ENCODE measurements at regions not wholly inside any gene's neighbourhood (a gene's known extent, or its start where the extent isn't known, plus 50 kb on each side); places are given as distances from the start of the nearest gene placed in this dataset.

DNA sequence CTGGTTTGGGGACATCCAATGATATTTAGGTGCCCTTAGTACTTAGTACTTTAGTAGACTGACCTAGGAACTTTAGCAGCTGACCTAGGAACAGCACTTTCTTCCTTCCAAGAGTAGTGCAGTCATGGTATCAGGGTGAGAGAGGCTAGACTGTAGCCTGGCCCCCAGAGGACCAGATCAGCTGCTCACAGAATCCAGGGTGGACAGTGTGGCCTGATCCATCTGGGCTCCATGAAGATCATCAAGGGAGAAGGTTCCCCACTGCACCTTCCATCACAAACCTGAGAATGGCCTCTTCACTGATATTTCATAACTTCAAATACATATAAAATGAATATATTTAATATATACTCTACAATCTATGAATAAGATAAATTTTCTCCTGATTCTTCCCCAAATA, 59.0 kb upstream of the TLR3 start:
- TF ChIP-seq, protein P1, sequence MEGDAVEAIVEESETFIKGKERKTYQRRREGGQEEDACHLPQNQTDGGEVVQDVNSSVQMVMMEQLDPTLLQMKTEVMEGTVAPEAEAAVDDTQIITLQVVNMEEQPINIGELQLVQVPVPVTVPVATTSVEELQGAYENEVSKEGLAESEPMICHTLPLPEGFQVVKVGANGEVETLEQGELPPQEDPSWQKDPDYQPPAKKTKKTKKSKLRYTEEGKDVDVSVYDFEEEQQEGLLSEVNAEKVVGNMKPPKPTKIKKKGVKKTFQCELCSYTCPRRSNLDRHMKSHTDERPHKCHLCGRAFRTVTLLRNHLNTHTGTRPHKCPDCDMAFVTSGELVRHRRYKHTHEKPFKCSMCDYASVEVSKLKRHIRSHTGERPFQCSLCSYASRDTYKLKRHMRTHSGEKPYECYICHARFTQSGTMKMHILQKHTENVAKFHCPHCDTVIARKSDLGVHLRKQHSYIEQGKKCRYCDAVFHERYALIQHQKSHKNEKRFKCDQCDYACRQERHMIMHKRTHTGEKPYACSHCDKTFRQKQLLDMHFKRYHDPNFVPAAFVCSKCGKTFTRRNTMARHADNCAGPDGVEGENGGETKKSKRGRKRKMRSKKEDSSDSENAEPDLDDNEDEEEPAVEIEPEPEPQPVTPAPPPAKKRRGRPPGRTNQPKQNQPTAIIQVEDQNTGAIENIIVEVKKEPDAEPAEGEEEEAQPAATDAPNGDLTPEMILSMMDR (IDR thresholded peaks at IDR 0.05) = no peak
- no peaks in the 10 kb centered on the region for H3K27me3 ChIP-seq
- no peaks in the 10 kb centered on the region for H3K36me3 ChIP-seq
- no peak overlapping the region for H3K27ac ChIP-seq
- no peaks in the 10 kb centered on the region for H3K9me3 ChIP-seq
- no peak for ATAC-seq
- H3K4me3 ChIP-seq = no peak overlapping the region
- intact Hi-C loops (cut with DNase I) = loop anchor here in 5 of 10 donors (10.0 kb wide), 5 partner anchors 85 to 215 kb away; partner anchors contain the start of gene SORBS2 (in 1 of the 5)
- peaks cover 0 to 13% (median 3%) of the 10 kb centered on the region in 9 donors for H3K4me1 ChIP-seq
- no peak for DNase-seq

DNA sequence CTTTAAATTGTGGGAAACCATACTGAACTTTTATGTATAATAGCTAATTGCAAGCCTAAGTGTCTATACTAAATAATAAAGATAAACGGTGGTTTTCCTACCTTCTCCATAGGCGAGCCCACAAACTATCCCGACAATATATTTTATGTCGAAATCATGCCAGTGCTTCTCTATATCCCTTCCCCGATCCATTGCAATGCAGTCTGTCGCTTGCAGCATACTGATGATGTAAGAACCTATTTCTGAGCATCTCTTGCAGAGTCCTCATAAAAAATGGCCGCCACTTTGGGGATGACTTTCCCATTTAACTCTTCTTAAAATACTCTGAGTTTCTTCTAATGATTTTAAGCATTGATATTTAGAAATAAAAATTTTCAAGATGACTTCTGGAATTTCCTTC, 58.1 kb upstream of the TLR3 start:
- no peak for ATAC-seq
- 96% methylated on average over 7 of the region's 7 CpGs for WGBS, 2 donors

DNA sequence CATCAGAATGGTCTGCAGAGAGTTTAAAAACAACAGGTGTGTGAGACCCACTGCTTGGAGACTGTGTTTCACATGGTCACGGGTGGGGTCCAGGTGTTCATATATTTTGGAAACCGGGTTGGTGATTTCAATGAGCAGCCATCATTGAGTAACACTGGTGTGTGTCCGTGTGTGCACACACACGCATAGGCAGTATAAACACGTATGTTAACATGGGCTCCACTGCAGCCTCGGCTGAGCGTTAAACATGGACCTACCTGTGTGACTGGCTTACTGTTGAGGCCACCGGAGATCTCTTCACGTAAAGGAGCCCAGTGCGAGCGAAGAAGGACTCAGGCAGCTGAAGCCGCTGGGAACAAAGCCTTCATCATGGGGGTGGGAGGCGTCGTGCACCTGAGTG, 56.9 kb upstream of the TLR3 start:
- 96 to 97% methylated on average over 14 of the region's 14 CpGs for whole genome bisulfite sequencing, 2 donors
- TF ChIP-seq, protein P1 (IDR thresholded peaks at IDR 0.05) = no peak
- peak in 1 of 8 donors; percentile 21 for ATAC-seq
- Histone ChIP-seq H3K27me3 (no peaks in the 10 kb centered on the region), H3K4me3 (no peak overlapping the region), H3K4me1 (peaks cover 0 to 13% (median 5%) of the 10 kb centered on the region in 9 donors), H3K27ac (peak overlapping the region in 2 of 10 donors; percentile 3 to 15), H3K36me3 (no peaks in the 10 kb centered on the region), H3K9me3 (no peaks in the 10 kb centered on the region)
- intact Hi-C loops (cut with DNase I) = loop anchor here in 3 of 10 donors (10.0 kb wide), 5 partner anchors 87 to 217 kb away; partner anchors contain the start of gene SORBS2 (in 1 of the 3)
- DNase-seq = no peak

More for the DNA sequence above, 58.1 kb upstream of the TLR3 start:
- Histone ChIP-seq H3K36me3 (no peaks in the 10 kb centered on the region), H3K4me1 (peaks cover 0 to 13% (median 5%) of the 10 kb centered on the region in 9 donors), H3K4me3 (no peak overlapping the region), H3K27me3 (no peaks in the 10 kb centered on the region), H3K9me3 (no peaks in the 10 kb centered on the region), H3K27ac (no peak overlapping the region)
- intact Hi-C loops (cut with DNase I) = loop anchor here in 3 of 10 donors (10.0 kb wide), 5 partner anchors 86 to 216 kb away; partner anchors contain the start of gene SORBS2 (in 1 of the 3)
- DNase-seq = no peak
- TF ChIP-seq, protein P1 (IDR thresholded peaks at IDR 0.05) = no peak

DNA sequence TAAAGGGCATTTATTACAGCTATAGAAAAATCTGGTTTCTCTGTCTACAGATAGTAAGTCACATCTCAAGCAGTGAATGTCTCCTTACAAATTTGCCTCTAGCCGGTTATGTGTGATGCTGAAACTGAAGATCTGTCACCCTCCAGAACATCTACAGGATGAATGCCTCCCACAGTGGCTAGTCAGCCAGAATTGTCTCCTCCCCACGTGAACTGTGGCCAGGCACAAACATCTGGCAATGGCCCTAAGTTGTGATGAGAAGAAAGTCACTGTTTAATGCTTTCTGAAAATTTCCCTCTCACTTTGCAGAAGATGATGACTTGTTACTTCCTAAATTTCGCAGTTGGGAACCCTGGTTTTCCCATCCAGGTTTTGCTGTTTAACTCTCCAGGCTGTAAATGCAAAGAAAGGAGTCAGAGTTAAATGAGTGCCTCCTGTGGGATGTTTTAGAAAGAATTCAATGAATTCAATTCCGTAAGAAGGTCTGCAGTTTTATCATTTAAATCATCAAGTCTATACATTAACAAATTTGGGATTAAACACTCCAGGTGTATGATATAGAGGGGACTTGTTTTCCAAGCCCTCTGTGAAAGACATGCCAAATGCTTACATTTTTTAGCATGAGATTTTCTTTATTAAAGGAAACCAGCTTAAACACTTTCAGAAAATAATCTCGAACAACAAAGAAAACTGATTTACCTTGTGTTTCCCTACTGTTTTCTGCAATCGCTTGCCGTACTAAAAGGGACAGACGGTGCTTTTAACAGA, 55.4 kb upstream of the TLR3 start:
- Histone ChIP-seq H3K27ac (peak overlapping the region in 5 of 10 donors; percentile 13 to 82 (median 28)), H3K27me3 (no peaks in the 10 kb centered on the region), H3K9me3 (peaks cover 0 to 5% (median 0%) of the 10 kb centered on the region in 11 donors), H3K4me3 (no peak overlapping the region), H3K4me1 (peaks cover 0 to 13% (median 5%) of the 10 kb centered on the region in 9 donors), H3K36me3 (no peaks in the 10 kb centered on the region)
- intact Hi-C loops (cut with DNase I) = loop anchor here in 3 of 10 donors (10.0 kb wide), 5 partner anchors 89 to 219 kb away; partner anchors contain the start of gene SORBS2 (in 1 of the 3)
- ATAC-seq (no peak), DNase-seq (no peak)
- TF ChIP-seq, protein P1 (IDR thresholded peaks at IDR 0.05) = no peak
- WGBS, 2 donors = 68 to 73% methylated on average over 8 of the region's 8 CpGs
